RKO (cell line): ENCODE measurements at regions not wholly inside any gene's neighbourhood (a gene's known extent, or its start where the extent isn't known, plus 50 kb on each side); places are given as distances from the start of the nearest gene placed in this dataset.

Experiments used
- DNase-seq: peaks from one replicate; pipeline ENCODE4 v3.0.0-alpha.2; 2016; ENCODE audit warnings: low spot score

GRCh38 chr5:28165096-28165495 lies 1126.7 kb upstream of the CDH9 start:
- DNase-seq = peak; percentile 10

- DNase-seq = no peak
Measured at GRCh38 chr5:28164568-28164967, 1126.2 kb upstream of the CDH9 start.

- DNase-seq = no peak
Measured at GRCh38 chr5:28156981-28157380, 1118.6 kb upstream of the CDH9 start.

- no peak for DNase-seq
Measured at GRCh38 chr5:28143519-28143918, 1105.1 kb upstream of the CDH9 start.

GRCh38 chr5:28132151-28132550 lies 1093.8 kb upstream of the CDH9 start:
- DNase-seq = no peak

- no peak for DNase-seq
Measured at GRCh38 chr5:28117691-28118090, 1079.3 kb upstream of the CDH9 start.

- no peak for DNase-seq
Measured at GRCh38 chr5:28117273-28117672, 1078.9 kb upstream of the CDH9 start.

- DNase-seq = no peak
Measured at GRCh38 chr5:28110781-28111180, 1072.4 kb upstream of the CDH9 start.

- DNase-seq = no peak
Measured at GRCh38 chr5:28104080-28104479, 1065.7 kb upstream of the CDH9 start.

GRCh38 chr5:28084069-28084468 lies 1045.7 kb upstream of the CDH9 start:
- no peak for DNase-seq

- no peak for DNase-seq
Measured at GRCh38 chr5:28082610-28083009, 1044.2 kb upstream of the CDH9 start.

- DNase-seq = no peak
Measured at GRCh38 chr5:28077291-28078240, 1039.2 kb upstream of the CDH9 start.

- DNase-seq = no peak
Measured at GRCh38 chr5:28066856-28067255, 1028.5 kb upstream of the CDH9 start.

GRCh38 chr5:28065656-28066055 lies 1027.3 kb upstream of the CDH9 start:
- no peak for DNase-seq

- no peak for DNase-seq
Measured at GRCh38 chr5:28046596-28046995, 1008.2 kb upstream of the CDH9 start.

GRCh38 chr5:28027851-28028250 lies 989.5 kb upstream of the CDH9 start:
- no peak for DNase-seq

GRCh38 chr5:28017178-28017577 lies 978.8 kb upstream of the CDH9 start:
- no peak for DNase-seq

- peak; percentile 49 for DNase-seq
Measured at GRCh38 chr5:28014779-28015178, 976.4 kb upstream of the CDH9 start.

- peak; percentile 19 for DNase-seq
Measured at GRCh38 chr5:28012538-28012937, 974.2 kb upstream of the CDH9 start.

- DNase-seq = no peak
Measured at GRCh38 chr5:28009576-28009975, 971.2 kb upstream of the CDH9 start.

- DNase-seq = no peak
Measured at GRCh38 chr5:27996665-27997064, 958.3 kb upstream of the CDH9 start.

GRCh38 chr5:27995867-27996266 lies 957.5 kb upstream of the CDH9 start:
- DNase-seq = no peak

- no peak for DNase-seq
Measured at GRCh38 chr5:27978322-27978721, 939.9 kb upstream of the CDH9 start.

- no peak for DNase-seq
Measured at GRCh38 chr5:27969157-27969556, 930.8 kb upstream of the CDH9 start.
